Right lobe of liver (tissue), 4 donors: ENCODE measurements at regions not wholly inside any gene's neighbourhood (a gene's known extent, or its start where the extent isn't known, plus 50 kb on each side); places are given as distances from the start of the nearest gene placed in this dataset.

ENCODE experiments used
- CTCF ChIP-seq, 4 donors: fragments of 200-600 bp in 3 of 4; fragments of 450-650 bp in 1 of 4; IDR thresholded peaks; one replicate each; pipeline versions ENCODE4 v1.5.1 to v1.8.0; 2016 to 2022; ENCODE audit warnings: antibody characterized with exemption in 4 of 4, mild to moderate bottlenecking in 2 of 4
- POLR2A ChIP-seq: fragments of 450-650 bp; IDR thresholded peaks from one replicate; pipeline ENCODE4 v1.6.1; 2017; ENCODE audit warnings: antibody characterized with exemption, mild to moderate bottlenecking
- donor health status: DM: no; HTN: no; CAD: no.
- donor health status: DM: no; HTN: no; CAD: no.
- donor health status: DM: no; HTN: yes; CAD: no.

GRCh38 chr18:59795882-59796281, 98.7 kb upstream of the CCBE1 start:
- TF ChIP-seq CTCF (IDR thresholded peaks at IDR 0.05) = no peak
- no peak for TF ChIP-seq POLR2A
